ENCODE measurements at regions not wholly inside any gene's neighbourhood (a gene's known extent, or its start where the extent isn't known, plus 50 kb on each side); places are given as distances from the start of the nearest gene placed in this dataset.

DNA sequence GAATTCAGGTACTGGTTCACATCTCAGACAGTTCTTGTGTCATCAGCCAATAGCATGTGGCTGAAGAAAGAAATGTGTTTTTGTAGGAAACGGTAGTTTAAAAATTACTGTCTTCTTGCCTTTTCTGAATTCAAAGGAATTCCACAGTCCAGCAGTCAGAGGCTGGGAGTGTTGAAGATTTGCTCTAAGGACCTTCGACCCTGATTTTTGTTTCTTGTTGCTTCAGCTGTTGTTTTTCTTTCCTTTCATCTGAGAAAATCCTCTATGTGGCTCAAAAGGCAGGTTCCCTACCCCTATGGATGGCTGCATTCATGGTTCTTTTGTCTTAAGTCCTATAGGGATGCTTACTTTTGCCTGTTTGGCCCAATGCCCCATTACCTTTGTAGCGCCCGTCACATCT, 304.9 kb downstream of the TMEM167A start:
- DNase-seq (ENCODE audit: low read depth, low spot score), result no peak
- POLR2A ChIA-PET, result no interaction called here
- CTCF ChIA-PET, result interaction anchor here (1.3 kb wide), 1 partner anchor 21 kb away, joined by 3 read pairs; no protein-coding TSS in a partner anchor
- no peak for TF ChIP-seq CTCF (IDR thresholded peaks at IDR 0.05; ENCODE audit: insufficient read depth, low read length, missing control alignments)
- H3K4me3 ChIP-seq (ENCODE audit: low read depth, low read length), result no peak overlapping the region

DNA sequence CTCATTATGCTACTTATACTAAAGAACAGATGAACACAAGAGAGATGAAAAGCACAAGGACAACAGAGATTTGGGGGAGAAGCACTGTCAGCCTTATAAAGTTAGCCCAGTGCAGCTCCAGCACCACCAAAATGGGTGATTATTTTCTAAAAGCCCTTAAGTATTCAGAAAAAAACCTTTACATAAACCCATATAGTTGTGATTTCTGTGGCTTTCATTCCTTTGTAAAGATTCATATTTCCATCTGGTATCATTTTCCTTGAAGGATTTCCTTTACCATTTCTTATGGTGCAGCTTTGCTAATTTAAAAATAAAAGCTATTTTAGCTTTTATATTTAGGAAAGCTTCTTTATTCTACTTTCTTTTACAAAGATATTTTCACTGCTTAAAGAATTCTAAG, 311.0 kb downstream of the TMEM167A start:
- H3K4me3 ChIP-seq (ENCODE audit: low read depth, low read length), result no peak overlapping the region
- TF ChIP-seq CTCF (IDR thresholded peaks at IDR 0.05; ENCODE audit: insufficient read depth, low read length, missing control alignments), result no peak
- POLR2A ChIA-PET, result no interaction called here
- DNase-seq (ENCODE audit: low read depth, low spot score), result no peak
- CTCF ChIA-PET, result no interaction called here

- CTCF ChIA-PET, result no interaction called here
- DNase-seq (ENCODE audit: low read depth, low spot score), result no peak
- no peak overlapping the region for H3K4me3 ChIP-seq (ENCODE audit: low read depth, low read length)
- POLR2A ChIA-PET, result no interaction called here
- no peak for TF ChIP-seq CTCF (IDR thresholded peaks at IDR 0.05; ENCODE audit: insufficient read depth, low read length, missing control alignments)
Measured at GRCh38 chr5:82765765-82766164, 311.4 kb downstream of the TMEM167A start.

GRCh38 chr5:82760856-82761255, 316.3 kb downstream of the TMEM167A start:
- POLR2A ChIA-PET, result no interaction called here
- DNase-seq (ENCODE audit: low read depth, low spot score), result no peak
- H3K4me3 ChIP-seq (ENCODE audit: low read depth, low read length), result no peak overlapping the region
- TF ChIP-seq CTCF (IDR thresholded peaks at IDR 0.05; ENCODE audit: insufficient read depth, low read length, missing control alignments), result no peak
- CTCF ChIA-PET, result no interaction called here

- no peak overlapping the region for H3K4me3 ChIP-seq (ENCODE audit: low read depth, low read length)
- DNase-seq (ENCODE audit: low read depth, low spot score), result no peak
- POLR2A ChIA-PET, result no interaction called here
- TF ChIP-seq CTCF (IDR thresholded peaks at IDR 0.05; ENCODE audit: insufficient read depth, low read length, missing control alignments), result no peak
- CTCF ChIA-PET, result no interaction called here
Measured at GRCh38 chr5:82758881-82759280, 318.3 kb downstream of the TMEM167A start.

- TF ChIP-seq CTCF (IDR thresholded peaks at IDR 0.05; ENCODE audit: insufficient read depth, low read length, missing control alignments), result no peak
- DNase-seq (ENCODE audit: low read depth, low spot score), result no peak
- ChIA-PET POLR2A (no interaction called here), CTCF (no interaction called here)
- H3K4me3 ChIP-seq (ENCODE audit: low read depth, low read length), result no peak overlapping the region
Measured at GRCh38 chr5:82754759-82755158, 322.4 kb downstream of the TMEM167A start.
